GM21529 (cell line): ENCODE measurements at regions not wholly inside any gene's neighbourhood (a gene's known extent, or its start where the extent isn't known, plus 50 kb on each side); places are given as distances from the start of the nearest gene placed in this dataset.
A peak's percentile ranks its signal among the peaks of the same experiment; 100 is the strongest.

Experiments
- ATAC-seq: cut with Tn5 transposase; IDR thresholded peaks from one replicate; pipeline ENCODE4 v1.9.1; 2021; ENCODE audit not compliant: unreplicated experiment

GRCh38 chr3:144361002-144361401 lies 389.4 kb downstream of the DIPK2A start:
- ATAC-seq, result no peak

- no peak for ATAC-seq
These were observed 390.5 kb downstream of the DIPK2A start for GRCh38 chr3:144362126-144362525.

DNA sequence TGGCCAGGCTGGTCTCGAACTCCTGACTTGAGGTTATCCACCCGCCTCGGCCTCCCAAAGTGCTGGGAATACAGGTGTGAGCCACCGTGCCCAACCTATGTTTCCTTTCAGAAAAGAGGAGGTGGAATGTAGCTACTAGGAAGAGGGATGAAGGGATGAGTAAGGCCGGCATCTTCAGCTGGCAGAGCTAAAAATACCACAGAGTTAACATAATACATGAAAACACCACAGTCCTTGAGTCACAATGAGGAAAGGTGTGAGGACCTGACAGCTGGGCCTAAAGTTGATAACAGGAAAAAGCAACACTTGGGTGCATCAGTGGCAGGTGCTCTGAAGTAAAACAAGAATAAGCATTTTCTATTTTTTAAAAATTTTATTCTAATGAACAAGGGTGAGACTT lies 392.2 kb downstream of the DIPK2A start:
- ATAC-seq, result no peak

DNA sequence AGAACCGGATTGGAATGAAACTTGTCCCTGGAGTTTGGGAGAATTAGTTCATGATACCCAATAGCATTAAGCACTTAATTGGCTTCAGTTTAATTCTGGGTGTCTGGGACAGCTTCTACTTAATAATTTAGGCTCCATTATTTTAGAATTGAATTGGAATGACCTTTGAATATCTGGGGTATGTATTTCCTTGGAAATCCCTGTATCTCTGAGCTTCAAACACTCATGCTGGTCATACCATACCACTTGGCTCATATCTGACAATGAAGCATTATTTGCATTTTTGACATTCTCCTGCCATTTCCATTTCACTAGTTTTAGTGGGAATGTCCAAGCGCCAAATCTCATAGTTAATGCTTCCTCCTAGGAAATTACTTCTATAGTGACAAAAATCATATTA lies 393.1 kb downstream of the DIPK2A start:
- ATAC-seq, result no peak

DNA sequence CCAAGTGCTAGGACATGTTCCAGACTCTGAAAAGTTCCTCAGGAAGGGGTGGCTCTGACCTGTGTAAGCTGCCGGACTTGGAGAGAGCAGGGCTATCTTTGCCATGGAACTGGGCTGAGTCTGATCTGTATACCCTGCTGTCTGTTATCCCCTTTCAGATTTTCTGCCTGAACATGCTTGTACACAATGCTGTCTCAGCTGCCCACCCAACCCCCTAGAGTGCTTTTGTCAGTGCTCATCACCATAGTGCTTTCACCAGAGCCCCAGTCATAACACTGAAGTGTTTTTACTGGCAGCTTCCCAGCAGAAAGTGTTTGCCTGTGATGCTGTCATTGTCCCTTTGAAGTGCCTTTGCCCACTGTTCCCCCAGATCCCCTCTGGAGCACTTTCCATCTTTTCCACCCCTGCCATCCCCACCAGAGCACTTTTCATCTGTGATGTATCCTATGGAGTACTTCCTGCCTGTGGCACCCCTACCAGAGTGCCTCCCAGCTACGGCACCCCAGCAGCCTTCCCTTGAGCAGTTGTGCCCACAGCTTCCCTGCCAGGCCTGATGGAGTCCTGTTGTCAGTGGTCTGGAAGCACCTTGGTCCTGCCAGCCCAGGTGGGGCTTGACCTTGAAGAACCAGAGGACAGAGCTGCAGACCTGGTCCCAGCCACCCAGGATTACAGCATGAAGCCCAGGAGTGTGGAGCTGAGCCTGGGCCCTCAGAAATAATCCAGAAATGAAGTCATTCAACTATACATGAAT lies 397.7 kb downstream of the DIPK2A start:
- no peak for ATAC-seq

DNA sequence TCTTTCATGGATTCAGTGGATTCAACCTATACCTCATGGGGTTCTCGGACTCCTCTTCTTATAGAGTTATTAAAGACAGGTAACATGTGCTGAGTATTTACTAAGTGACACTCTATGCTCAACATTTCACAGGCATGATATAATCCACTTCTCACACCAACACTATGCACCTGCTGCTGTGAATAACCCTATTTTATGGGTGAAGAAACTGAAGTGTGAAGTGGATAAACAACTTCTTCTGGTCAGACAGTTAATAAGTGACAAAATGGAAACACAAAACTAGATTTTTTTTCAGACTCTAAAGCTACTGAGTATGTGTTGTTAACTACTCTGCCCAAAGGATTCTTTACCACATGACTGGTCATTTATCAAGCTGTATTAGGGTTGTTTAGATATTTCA lies 403.5 kb downstream of the DIPK2A start:
- no peak for ATAC-seq

DNA sequence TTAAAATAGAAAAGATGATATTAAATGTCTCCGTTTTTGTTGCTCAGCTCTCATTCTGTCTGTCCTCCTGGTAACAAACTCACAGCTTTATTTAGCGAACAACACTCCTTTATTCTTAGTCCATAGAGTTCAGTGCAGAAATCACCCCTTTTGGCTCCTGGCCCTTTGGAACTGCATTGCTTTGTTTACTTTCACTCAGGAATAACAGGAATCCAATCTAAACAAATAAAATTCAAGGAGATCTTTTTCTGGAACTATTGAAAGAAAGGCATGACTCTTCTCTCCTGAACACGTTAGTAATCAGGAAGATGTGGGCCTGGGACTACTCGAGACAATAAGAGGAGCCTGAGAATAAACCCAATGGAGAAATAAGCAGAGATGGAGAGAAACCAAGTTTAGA lies 409.2 kb downstream of the DIPK2A start:
- ATAC-seq, result no peak

DNA sequence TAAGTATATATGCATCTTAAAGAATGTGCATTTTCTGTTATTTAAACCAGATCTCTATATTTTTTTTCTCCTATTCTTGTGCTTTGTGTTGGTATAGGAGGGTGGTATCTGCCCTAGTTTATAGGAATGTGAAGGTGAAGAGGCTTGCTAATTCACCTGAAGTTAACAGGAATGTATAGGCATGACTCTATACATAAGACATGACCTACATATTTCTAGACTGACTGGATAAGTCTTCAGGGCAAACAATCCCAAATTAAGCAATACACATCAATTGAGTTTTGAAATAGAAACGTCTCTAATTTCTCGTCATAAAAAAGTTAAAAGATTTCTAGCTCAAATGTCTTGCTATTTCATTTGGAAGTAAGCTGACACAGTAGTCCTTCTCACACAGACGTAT lies 410.0 kb downstream of the DIPK2A start:
- ATAC-seq, result no peak

DNA sequence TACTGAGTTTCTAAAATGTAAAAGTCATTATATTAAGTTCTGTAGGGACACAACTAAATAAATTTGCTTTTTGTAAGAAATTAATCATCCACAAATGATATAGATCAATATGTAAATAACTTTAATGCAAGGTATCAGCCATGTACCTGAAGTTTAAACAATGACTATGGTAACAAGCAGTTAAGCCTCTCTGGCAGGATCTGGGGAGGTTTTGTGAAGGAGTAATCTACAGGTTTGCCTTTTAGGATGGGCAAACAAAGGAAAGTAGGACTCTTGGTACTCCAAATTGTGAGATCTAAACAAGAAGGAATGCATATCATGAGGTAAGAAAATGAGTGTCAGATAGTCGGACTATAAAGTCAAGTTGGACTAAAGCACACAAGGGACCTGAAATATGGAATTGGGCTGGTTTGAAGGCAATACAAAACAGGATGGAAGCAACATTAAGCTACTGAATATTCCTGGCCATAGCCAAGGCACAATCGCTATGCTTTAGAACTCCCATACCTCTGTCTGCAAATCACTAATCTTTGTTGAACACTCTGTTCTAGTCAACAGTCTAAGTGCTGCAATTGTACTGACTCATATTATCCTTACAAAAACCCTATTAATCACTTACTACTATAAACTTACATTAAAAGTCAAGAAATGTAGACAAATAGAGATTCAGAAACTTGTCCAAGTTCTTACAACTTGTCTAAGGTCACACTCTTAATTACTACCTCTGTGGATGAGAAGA lies 412.8 kb downstream of the DIPK2A start:
- no peak for ATAC-seq

- no peak for ATAC-seq
These were observed 419.2 kb downstream of the DIPK2A start for GRCh38 chr3:144390786-144391185.

DNA sequence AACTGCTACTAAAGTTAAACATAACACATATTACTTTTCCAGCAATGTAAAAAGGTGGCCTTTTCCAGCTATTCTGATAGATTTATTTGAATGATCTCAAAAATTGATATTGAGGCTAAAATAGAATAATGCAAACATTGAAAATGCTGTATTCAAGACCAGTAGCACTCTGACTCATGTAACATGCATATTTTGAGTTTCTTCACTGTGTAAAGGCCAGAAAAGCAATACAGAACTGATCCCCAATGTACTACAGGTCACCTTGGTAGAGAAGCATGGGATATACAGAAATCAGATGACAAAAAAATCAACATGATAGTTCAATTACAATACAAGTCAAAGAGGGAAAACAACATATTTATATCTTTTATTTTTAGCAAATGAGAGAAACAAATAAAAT lies 419.6 kb downstream of the DIPK2A start:
- ATAC-seq, result no peak

DNA sequence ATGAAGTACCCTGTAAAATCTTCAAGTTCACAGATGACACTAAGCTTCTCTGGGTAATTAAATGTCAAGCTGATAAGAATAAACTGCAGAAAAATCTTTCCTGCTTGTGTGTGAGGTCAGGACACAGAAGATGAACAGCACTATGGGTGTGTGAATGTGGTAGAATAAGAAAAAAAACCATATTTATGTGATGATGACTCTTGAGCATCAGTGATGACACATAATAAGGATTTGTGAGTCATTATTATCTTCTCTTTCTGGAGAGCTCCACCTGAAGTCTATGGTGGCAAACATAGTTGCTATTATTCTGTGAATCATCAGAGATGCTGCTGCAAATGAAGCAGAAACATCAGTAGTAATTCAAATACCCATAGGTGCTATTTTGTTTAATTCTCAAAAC lies 422.4 kb downstream of the DIPK2A start:
- ATAC-seq, result no peak

DNA sequence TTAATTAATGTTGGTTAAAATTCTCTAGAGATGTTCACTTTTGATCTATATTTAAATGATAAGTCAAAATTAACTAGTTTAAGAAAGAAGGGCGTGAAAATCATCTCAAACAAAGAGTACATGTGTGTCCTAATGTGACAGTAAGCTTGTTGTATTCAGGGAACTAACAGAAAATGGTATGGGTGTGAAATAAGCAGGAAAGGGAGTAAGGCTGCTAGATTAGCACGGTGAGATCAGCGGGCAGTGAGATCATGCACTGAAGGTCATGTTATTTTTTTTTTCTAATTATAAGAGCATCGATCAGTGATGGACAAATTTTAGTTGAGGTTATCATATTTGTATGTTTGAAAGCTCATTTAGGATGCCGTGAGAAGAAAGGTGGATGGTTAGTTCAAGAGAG lies 430.8 kb downstream of the DIPK2A start:
- no peak for ATAC-seq

DNA sequence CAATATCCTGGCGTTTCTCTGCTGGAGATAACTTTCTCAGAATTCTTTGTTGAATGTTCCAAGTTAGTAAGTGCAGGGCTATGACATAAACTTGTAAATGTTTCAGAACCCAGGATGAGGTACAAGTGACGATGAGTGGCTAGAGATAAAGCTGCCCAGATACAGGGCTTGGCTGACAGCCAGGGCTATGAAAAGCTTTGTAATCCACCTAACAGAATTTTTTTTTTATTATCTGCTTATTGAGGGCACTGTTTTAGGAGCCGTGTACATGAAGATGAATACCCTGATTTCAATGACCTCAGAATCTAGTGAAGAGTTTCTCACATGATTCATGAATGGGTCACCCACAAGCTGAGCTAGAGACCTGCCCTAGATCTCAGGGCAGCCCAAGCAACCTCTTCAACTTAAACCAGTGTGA lies 431.4 kb downstream of the DIPK2A start:
- no peak for ATAC-seq

GRCh38 chr3:144407335-144407734 lies 435.7 kb downstream of the DIPK2A start:
- no peak for ATAC-seq

- ATAC-seq, result no peak
These were observed 437.7 kb downstream of the DIPK2A start for GRCh38 chr3:144409319-144409718.

GRCh38 chr3:144413068-144413467 lies 441.4 kb downstream of the DIPK2A start:
- ATAC-seq, result no peak

DNA sequence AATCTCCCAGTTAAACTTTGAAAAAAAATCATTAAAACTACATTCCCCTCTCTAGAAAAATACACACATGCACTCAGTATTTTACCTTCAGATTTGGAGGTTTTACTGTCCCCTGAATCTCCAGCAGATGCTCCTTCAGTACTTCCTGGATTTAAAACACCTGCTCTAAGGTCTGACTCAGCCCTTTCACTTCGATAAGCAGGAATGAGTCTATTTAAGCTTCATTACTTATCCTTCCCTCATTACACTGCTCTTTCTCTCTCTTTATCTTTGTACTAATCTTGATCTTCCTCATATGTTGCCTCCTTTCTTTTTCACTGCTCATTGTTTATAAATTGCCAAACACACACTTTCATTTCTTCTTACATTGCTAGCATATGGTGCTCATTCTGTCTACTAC lies 443.9 kb downstream of the DIPK2A start:
- ATAC-seq, result no peak

GRCh38 chr3:144424606-144425005 lies 453.0 kb downstream of the DIPK2A start:
- no peak for ATAC-seq

- no peak for ATAC-seq
These were observed 454.7 kb downstream of the DIPK2A start for GRCh38 chr3:144426366-144426765.

DNA sequence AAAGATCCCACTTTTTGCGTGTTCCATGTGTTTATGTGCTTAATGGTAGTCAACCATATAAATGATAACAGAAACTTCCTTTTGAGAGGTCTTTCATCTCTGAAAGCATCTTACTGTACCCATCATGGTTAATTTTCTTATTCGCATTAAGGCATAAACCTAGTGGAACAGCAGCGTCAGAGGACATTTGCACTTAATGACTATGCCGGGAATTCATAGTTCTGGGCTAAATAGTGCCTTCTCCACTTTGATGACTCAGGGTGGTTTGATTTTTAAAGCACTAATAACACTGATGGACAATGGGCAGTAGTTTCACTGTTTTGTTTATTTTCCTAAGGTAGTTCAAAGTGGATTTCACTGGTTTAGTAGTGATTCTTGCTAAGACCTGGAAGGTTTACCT lies 455.3 kb downstream of the DIPK2A start:
- ATAC-seq, result no peak

DNA sequence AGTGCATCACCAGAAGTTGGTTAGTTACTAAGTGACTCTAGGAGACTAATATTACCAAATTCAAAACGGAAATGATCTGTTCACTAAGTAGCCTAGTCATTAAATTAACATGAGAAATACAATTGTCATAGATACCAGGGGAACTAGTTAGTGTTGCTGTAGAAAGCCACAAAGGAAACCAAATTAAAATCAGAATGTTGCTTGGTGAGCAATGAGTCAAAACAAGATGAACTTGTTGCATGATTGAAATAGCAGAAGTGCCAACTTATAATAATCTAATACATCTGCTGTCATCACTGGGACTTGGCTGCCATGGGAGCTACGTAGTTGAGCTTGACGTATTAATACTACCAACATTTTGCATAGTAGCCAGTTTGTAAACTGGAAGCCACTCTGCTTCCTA lies 458.1 kb downstream of the DIPK2A start:
- ATAC-seq, result peak; percentile 72

DNA sequence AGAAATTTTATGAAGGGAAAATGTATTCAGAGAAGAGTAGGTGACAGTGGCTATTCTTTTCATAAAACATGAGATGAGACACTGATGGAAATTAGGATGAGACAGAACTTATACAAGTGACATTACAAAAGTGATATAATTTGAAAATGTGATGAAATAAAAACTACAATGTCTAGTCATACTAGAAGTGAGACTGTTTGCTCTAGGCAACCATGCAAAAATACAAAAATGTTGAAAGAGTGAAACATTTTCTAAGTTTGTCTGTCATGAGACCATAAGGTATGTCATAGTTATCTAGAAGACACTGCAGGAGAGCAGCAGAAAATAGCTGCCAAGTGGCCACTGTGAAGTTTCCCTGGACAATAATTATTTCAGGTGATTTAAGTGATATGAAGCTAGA lies 459.5 kb downstream of the DIPK2A start:
- peak; percentile 54 for ATAC-seq
